Upper lobe of right lung (tissue), 1 donor: ENCODE measurements at regions not wholly inside any gene's neighbourhood (a gene's known extent, or its start where the extent isn't known, plus 50 kb on each side); places are given as distances from the start of the nearest gene placed in this dataset.

ENCODE experiments used
- ATAC-seq: fragments of 200-7000 bp; cut with Tn5 transposase; one replicate; pipeline ENCODE4 v1.9.1; 2020; ENCODE audit warnings: mild to moderate bottlenecking, moderate library complexity
- DNase-seq: peaks from one replicate; pipeline ENCODE4 v3.0.0-alpha.2; 2020
- H3K27ac ChIP-seq: fragments of 200-600 bp; one replicate; pipeline ENCODE4 v1.8.0; 2022
- H3K27me3 ChIP-seq: fragments of 200-600 bp; one replicate; pipeline ENCODE4 v1.8.0; 2022; ENCODE audit warnings: mild to moderate bottlenecking
- H3K36me3 ChIP-seq: fragments of 200-600 bp; one replicate; pipeline ENCODE4 v1.8.0; 2022
- H3K4me1 ChIP-seq: fragments of 200-600 bp; one replicate; pipeline ENCODE4 v1.8.0; 2022
- H3K4me3 ChIP-seq: fragments of 200-600 bp; one replicate; pipeline ENCODE4 v1.8.0; 2022; ENCODE audit warnings: mild to moderate bottlenecking
- H3K9me3 ChIP-seq: fragments of 200-600 bp; one replicate; pipeline ENCODE4 v1.8.0; 2022
- intact Hi-C: fragments of 100-400 bp; cut with DNase I; formaldehyde crosslinking; loops from one replicate; pipeline ENCODE4 v1.11.0; 2022
- TF ChIP-seq, protein P1 (sequence below): fragments of 200-600 bp; IDR thresholded peaks from one replicate; pipeline ENCODE4 v1.8.0; 2022; ENCODE audit warnings: antibody characterized with exemption
- donor health status: DM: no; HTN: yes; CAD: no; lungs with severe emphysema.

DNA sequence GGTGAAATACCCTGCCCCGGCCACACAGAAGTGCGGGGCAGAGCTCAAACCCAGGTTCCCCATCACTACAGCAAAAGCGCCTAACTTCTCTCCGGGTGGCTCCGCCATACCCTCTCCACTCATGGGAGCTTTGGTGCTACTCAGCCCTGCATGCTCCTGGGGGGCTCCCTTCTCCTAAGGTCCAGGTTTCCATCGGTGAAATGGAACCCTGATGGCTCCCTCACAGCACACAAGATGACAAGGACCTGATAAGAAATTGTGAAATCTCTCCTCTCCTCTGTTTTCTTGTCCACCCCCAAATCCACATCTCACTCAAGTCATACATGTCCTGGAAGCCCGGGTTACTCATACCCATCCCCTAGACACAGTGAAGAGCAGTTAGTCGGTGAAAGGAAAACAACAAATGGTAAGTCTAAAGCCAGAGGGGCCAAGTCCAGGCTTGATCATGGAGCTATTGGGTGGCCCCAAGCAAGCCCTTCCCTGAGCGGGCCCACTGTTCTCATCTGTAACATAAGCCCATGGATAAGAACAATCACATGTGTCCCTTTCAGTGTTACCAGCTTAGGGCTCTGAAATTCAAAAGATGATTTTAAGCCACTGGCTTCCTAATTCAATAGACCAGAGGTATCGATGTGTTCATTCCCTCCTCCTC lies 317.5 kb downstream of the BCL11B start:
- Histone ChIP-seq H3K4me3 (no peak overlapping the region), H3K4me1 (no peaks in the 10 kb centered on the region), H3K36me3 (no peaks in the 10 kb centered on the region), H3K9me3 (no peaks in the 10 kb centered on the region), H3K27me3 (no peaks in the 10 kb centered on the region), H3K27ac (no peak overlapping the region)
- TF ChIP-seq, protein P1, sequence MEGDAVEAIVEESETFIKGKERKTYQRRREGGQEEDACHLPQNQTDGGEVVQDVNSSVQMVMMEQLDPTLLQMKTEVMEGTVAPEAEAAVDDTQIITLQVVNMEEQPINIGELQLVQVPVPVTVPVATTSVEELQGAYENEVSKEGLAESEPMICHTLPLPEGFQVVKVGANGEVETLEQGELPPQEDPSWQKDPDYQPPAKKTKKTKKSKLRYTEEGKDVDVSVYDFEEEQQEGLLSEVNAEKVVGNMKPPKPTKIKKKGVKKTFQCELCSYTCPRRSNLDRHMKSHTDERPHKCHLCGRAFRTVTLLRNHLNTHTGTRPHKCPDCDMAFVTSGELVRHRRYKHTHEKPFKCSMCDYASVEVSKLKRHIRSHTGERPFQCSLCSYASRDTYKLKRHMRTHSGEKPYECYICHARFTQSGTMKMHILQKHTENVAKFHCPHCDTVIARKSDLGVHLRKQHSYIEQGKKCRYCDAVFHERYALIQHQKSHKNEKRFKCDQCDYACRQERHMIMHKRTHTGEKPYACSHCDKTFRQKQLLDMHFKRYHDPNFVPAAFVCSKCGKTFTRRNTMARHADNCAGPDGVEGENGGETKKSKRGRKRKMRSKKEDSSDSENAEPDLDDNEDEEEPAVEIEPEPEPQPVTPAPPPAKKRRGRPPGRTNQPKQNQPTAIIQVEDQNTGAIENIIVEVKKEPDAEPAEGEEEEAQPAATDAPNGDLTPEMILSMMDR, result no peak
- ATAC-seq (no peak), DNase-seq (no peak)
- intact Hi-C loops, result no loop called here

DNA sequence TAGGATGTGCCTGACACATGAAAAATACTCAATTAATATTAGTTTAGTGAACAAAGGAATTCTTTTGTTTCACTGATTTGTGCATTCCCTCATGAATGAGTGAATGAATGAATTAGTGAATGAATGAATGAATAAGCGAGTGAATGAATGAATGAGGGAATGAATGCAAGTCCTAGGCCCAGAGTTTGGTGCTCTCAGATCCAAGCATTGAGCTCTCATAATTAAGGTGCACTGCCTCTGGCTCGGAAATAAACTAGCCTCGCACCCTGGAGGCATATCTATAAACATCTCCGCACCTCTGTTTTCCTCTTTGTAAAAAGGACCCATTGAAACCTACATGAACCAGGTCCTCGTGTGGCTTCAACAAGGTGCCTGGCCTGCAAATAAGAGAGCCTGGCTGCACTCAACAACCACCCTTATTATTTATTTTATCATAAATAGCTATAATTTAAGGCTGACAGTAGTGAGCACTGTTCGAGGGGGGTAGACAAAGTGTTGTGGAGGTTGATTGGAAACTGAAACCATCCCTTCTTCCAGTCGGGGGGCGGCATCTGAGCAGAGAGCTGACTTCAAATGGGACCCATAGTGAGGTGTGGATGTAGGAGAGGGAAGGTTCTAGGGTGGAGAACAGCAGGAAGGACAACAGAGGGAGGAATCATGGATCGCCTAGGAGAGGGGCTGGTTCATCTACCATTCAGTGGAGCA lies 316.8 kb downstream of the BCL11B start:
- ATAC-seq, result no peak
- Histone ChIP-seq H3K9me3 (no peaks in the 10 kb centered on the region), H3K27me3 (no peaks in the 10 kb centered on the region), H3K36me3 (no peaks in the 10 kb centered on the region), H3K4me3 (no peak overlapping the region), H3K27ac (no peak overlapping the region), H3K4me1 (no peaks in the 10 kb centered on the region)
- TF ChIP-seq, protein P1, result no peak
- no peak for DNase-seq
- intact Hi-C loops, result no loop called here

DNA sequence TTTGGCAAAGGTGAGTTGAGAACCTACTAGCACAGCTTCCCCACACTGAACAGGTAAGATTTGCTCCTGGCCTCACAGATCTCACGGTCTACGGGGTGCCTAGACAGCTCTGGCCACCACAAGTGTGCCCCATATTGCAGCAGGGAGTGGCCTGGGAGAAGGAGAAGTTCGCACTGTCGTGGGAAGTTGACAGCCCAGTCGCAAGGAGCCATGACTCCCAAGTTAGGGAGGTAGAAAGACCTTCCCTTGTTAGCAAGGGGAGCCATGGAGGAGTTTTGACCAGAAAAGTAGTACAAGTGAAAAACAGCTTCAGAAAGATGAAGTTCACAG lies 316.3 kb downstream of the BCL11B start:
- TF ChIP-seq, protein P1, result no peak
- intact Hi-C loops, result no loop called here

DNA sequence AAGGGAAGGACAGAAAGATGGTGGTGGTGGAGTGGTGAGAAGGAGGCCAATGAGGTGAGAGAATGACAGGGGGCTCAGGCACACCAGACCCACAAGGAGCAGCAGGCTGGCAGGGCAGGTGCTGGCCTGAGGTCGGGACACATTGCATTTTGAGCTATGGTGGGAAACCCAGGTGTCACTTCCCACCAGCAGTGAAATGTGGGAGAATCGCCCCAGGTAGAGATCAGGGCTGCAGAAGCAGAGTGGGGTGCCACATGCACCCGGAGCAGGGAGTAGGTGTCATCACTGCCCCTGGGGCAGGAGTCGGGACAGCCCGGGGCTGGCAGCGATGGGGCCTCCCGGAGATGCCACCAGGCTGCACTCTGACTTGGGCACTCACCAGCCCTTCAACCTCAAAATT lies 315.8 kb downstream of the BCL11B start:
- Histone ChIP-seq H3K9me3 (no peaks in the 10 kb centered on the region), H3K4me1 (no peaks in the 10 kb centered on the region), H3K27ac (no peak overlapping the region), H3K27me3 (no peaks in the 10 kb centered on the region), H3K36me3 (no peaks in the 10 kb centered on the region), H3K4me3 (no peak overlapping the region)
- DNase-seq, result no peak
- intact Hi-C loops, result no loop called here
- ATAC-seq, result no peak
- TF ChIP-seq, protein P1, result no peak

More for the DNA sequence above, 316.3 kb downstream of the BCL11B start:
- Histone ChIP-seq H3K36me3 (no peaks in the 10 kb centered on the region), H3K27ac (no peak overlapping the region), H3K4me1 (no peaks in the 10 kb centered on the region), H3K4me3 (no peak overlapping the region), H3K9me3 (no peaks in the 10 kb centered on the region), H3K27me3 (no peaks in the 10 kb centered on the region)
- DNase-seq (no peak), ATAC-seq (no peak)

DNA sequence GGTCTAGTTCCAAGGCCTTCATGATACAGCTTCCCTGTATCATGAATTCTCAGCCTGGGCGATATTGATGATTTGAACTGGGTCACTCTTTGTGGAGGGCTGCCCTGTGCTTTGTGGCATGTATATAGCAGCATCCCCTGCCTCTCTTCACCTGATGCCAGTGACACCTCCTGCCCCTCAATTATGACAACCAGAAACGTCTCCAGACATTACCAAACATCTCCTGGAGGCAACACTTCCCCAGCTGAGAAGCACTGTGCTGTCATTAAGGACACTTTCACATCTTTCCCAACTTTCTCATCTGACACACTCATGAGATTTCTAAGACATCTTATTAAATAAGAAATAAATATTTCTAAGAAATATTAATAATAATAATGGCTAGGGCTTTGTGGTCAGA lies 315.3 kb downstream of the BCL11B start:
- Histone ChIP-seq H3K27ac (no peak overlapping the region), H3K27me3 (no peaks in the 10 kb centered on the region), H3K9me3 (no peaks in the 10 kb centered on the region), H3K4me3 (no peak overlapping the region), H3K4me1 (no peaks in the 10 kb centered on the region), H3K36me3 (no peaks in the 10 kb centered on the region)
- intact Hi-C loops, result no loop called here
- TF ChIP-seq, protein P1, result no peak
- ATAC-seq, result no peak
- DNase-seq, result no peak
